ENCODE measurements at regions not wholly inside any gene's neighbourhood (a gene's known extent, or its start where the extent isn't known, plus 50 kb on each side); places are given as distances from the start of the nearest gene placed in this dataset.

- TF ChIP-seq GATA2 (IDR thresholded peaks at IDR 0.05; ENCODE audit: low read depth, low read length): no peak
- no peak for TF ChIP-seq GATA3 (IDR thresholded peaks at IDR 0.05; ENCODE audit: low read depth, low read length)
Observed at GRCh38 chr5:34563269-34563668, 92.9 kb upstream of the RAI14 start.

Measured in SH-SY5Y (cell line).